Neural cell (in vitro differentiated cells): ENCODE measurements at regions not wholly inside any gene's neighbourhood (a gene's known extent, or its start where the extent isn't known, plus 50 kb on each side); places are given as distances from the start of the nearest gene placed in this dataset.

ENCODE experiments used
- H2AFZ ChIP-seq: fragments of 200-600, 300-800 bp; sonication (generic), shearing (Covaris generic); 2 replicates; pipeline ENCODE4 v1.6.0; 2014; ENCODE audit warnings: low read depth, mild to moderate bottlenecking, antibody characterized with exemption, low read length, moderate library complexity
- H3F3A ChIP-seq: fragments of 200-600 bp; shearing (Covaris generic); 2 replicates; pipeline ENCODE4 v1.6.1; 2016; ENCODE audit warnings: mild to moderate bottlenecking, moderate library complexity, mixed read lengths, antibody characterized with exemption, low read length; ENCODE audit not compliant: insufficient read depth, poor library complexity, severe bottlenecking
- H3K27ac ChIP-seq: fragments of 200-600, 300-800 bp; sonication (generic), shearing (Covaris generic); 2 replicates; pipeline ENCODE4 v1.5.1; 2014; ENCODE audit warnings: mild to moderate bottlenecking, low read length, moderate library complexity
- H3K27me3 ChIP-seq: fragments of 300-800, 200-600 bp; sonication (generic), shearing (Covaris generic); 2 replicates; pipeline ENCODE4 v1.6.0; 2014; ENCODE audit warnings: mild to moderate bottlenecking, low read depth, low read length, moderate library complexity; ENCODE audit not compliant: insufficient read depth
- H3K36me3 ChIP-seq: fragments of 300-800, 200-600 bp; sonication (generic), shearing (Covaris generic); 2 replicates; pipeline ENCODE4 v1.5.1; 2014; ENCODE audit warnings: mild to moderate bottlenecking, antibody characterized with exemption, low read length, moderate library complexity; ENCODE audit not compliant: insufficient read depth
- H3K4me2 ChIP-seq: fragments of 300-800, 200-600 bp; sonication (generic), shearing (Covaris generic); 2 replicates; pipeline ENCODE4 v1.6.0; 2014; ENCODE audit warnings: mild to moderate bottlenecking, low read length
- H3K4me3 ChIP-seq: fragments of 300-800, 200-600 bp; sonication (generic), shearing (Covaris generic); 2 replicates; pipeline ENCODE4 v1.5.1; 2014; ENCODE audit warnings: mild to moderate bottlenecking, low read length, moderate library complexity
- H3K79me2 ChIP-seq: fragments of 200-600 bp; shearing (Covaris generic); replicated peaks from 2 replicates; pipeline ENCODE4 v1.6.0; 2014; ENCODE audit warnings: mild to moderate bottlenecking, low read length, moderate library complexity; ENCODE audit not compliant: insufficient read depth
- H3K9ac ChIP-seq: fragments of 300-800, 200-600 bp; sonication (generic), shearing (Covaris generic); 2 replicates; pipeline ENCODE4 v1.6.1; 2016; ENCODE audit warnings: mild to moderate bottlenecking, low read length, mixed read lengths
- H3K9me2 ChIP-seq: fragments of 200-600 bp; shearing (Covaris generic); 2 replicates; pipeline ENCODE4 v1.6.1; 2016; ENCODE audit warnings: mild to moderate bottlenecking, low read length, mixed read lengths; ENCODE audit not compliant: insufficient read depth
- H3K9me3 ChIP-seq: fragments of 200-600, 300-800 bp; sonication (generic), shearing (Covaris generic); 2 replicates; pipeline ENCODE4 v1.6.1; 2016; ENCODE audit warnings: mild to moderate bottlenecking, mixed run types, low read length, moderate library complexity, mixed read lengths
- H4K20me1 ChIP-seq: fragments of 200-600 bp; shearing (Covaris generic); 2 replicates; pipeline ENCODE4 v1.6.1; 2016; ENCODE audit warnings: mild to moderate bottlenecking, mixed run types; ENCODE audit not compliant: insufficient read depth
- CTCF ChIP-seq: fragments of 450-650 bp; IDR thresholded peaks from 2 replicates; pipeline ENCODE4 v1.5.1; 2014; ENCODE audit warnings: antibody characterized with exemption, mild to moderate bottlenecking, moderate library complexity; ENCODE audit not compliant: poor library complexity, severe bottlenecking
- EP300 ChIP-seq: fragments of 450-650 bp; conservative IDR thresholded peaks from 2 replicates; pipeline ENCODE4 v1.6.1; 2014; ENCODE audit warnings: antibody characterized with exemption, mild to moderate bottlenecking, moderate library complexity; ENCODE audit not compliant: poor library complexity, severe bottlenecking
- EZH2 ChIP-seq: fragments of 200-600, 300-800 bp; shearing (Covaris generic), sonication (generic); IDR thresholded peaks from 2 replicates; pipeline ENCODE4 v1.6.1; 2014; ENCODE audit warnings: antibody characterized with exemption, low read length, borderline replicate concordance, mild to moderate bottlenecking; ENCODE audit not compliant: insufficient read depth, poor library complexity, severe bottlenecking
- MXI1 ChIP-seq: fragments of 450-650 bp; conservative IDR thresholded peaks from 2 replicates; pipeline ENCODE4 v1.6.1; 2014; ENCODE audit warnings: antibody characterized with exemption, mild to moderate bottlenecking; ENCODE audit not compliant: poor library complexity, severe bottlenecking
- POLR2AphosphoS5 ChIP-seq: IDR thresholded peaks from 2 replicates; pipeline ENCODE4 v1.6.1; 2012
- RAD21 ChIP-seq: fragments of 450-650 bp; conservative IDR thresholded peaks from 2 replicates; pipeline ENCODE4 v1.6.1; 2014; ENCODE audit warnings: antibody characterized with exemption, mild to moderate bottlenecking, moderate library complexity
- SMC3 ChIP-seq: fragments of 450-650 bp; conservative IDR thresholded peaks from 2 replicates; pipeline ENCODE4 v1.6.1; 2014; ENCODE audit warnings: antibody characterized with exemption, mild to moderate bottlenecking, moderate library complexity; ENCODE audit not compliant: poor library complexity
- TAF1 ChIP-seq: IDR thresholded peaks from 2 replicates; pipeline ENCODE4 v1.6.1; 2012; ENCODE audit warnings: low read depth
- TF ChIP-seq, protein P1 (sequence below): IDR thresholded peaks from 2 replicates; pipeline ENCODE4 v1.6.1; 2012; ENCODE audit warnings: borderline replicate concordance

- Histone ChIP-seq H4K20me1 (no peaks in the 10 kb centered on the region), H3K4me3 (no peak overlapping the region), H3K27ac (no peak overlapping the region), H3K27me3 (no peaks in the 10 kb centered on the region), H3F3A (no peaks in the 10 kb centered on the region), H3K9me3 (no peaks in the 10 kb centered on the region), H3K9ac (no peak overlapping the region), H3K9me2 (no peaks in the 10 kb centered on the region), H3K36me3 (no peaks in the 10 kb centered on the region), H3K79me2 (no peaks in the 10 kb centered on the region), H3K4me2 (no peak overlapping the region), H2AFZ (no peak overlapping the region)
- TF ChIP-seq SMC3 (no peak), EP300 (no peak), POLR2AphosphoS5 (no peak), CTCF (no peak), EZH2 (no peak), MXI1 (no peak), RAD21 (no peak), TAF1 (no peak)
- TF ChIP-seq, protein P1, sequence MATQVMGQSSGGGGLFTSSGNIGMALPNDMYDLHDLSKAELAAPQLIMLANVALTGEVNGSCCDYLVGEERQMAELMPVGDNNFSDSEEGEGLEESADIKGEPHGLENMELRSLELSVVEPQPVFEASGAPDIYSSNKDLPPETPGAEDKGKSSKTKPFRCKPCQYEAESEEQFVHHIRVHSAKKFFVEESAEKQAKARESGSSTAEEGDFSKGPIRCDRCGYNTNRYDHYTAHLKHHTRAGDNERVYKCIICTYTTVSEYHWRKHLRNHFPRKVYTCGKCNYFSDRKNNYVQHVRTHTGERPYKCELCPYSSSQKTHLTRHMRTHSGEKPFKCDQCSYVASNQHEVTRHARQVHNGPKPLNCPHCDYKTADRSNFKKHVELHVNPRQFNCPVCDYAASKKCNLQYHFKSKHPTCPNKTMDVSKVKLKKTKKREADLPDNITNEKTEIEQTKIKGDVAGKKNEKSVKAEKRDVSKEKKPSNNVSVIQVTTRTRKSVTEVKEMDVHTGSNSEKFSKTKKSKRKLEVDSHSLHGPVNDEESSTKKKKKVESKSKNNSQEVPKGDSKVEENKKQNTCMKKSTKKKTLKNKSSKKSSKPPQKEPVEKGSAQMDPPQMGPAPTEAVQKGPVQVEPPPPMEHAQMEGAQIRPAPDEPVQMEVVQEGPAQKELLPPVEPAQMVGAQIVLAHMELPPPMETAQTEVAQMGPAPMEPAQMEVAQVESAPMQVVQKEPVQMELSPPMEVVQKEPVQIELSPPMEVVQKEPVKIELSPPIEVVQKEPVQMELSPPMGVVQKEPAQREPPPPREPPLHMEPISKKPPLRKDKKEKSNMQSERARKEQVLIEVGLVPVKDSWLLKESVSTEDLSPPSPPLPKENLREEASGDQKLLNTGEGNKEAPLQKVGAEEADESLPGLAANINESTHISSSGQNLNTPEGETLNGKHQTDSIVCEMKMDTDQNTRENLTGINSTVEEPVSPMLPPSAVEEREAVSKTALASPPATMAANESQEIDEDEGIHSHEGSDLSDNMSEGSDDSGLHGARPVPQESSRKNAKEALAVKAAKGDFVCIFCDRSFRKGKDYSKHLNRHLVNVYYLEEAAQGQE: no peak
Observed at GRCh38 chr10:83527934-83528333, 611.4 kb upstream of the GHITM start.

DNA sequence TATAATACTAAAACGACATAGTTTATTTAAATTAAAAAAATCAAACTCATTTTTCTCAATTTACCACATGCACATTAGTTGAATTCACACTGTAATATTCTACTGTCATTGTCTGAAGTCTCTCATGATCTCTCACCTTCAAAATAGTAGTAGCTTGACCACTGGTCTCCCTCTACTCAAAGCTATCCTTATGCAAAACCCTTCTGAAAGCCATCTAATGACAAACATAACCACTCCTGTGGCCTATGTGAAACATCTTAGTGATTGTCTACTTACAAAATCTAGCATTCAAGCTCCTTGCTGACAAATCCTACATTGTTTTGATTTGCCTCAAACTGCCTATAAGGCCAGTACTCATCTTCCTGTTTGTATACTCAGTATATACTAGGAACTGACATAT lies 606.0 kb upstream of the GHITM start:
- no peaks in the 10 kb centered on the region for H4K20me1 ChIP-seq
- H3K9ac ChIP-seq: no peak overlapping the region
- no peaks in the 10 kb centered on the region for H3F3A ChIP-seq
- no peaks in the 10 kb centered on the region for H3K9me2 ChIP-seq
- no peak overlapping the region for H3K27ac ChIP-seq
- H3K27me3 ChIP-seq: no peaks in the 10 kb centered on the region
- H3K36me3 ChIP-seq: no peaks in the 10 kb centered on the region
- no peaks in the 10 kb centered on the region for H3K9me3 ChIP-seq
- no peak overlapping the region for H3K4me3 ChIP-seq
- H2AFZ ChIP-seq: no peak overlapping the region
- no peaks in the 10 kb centered on the region for H3K79me2 ChIP-seq
- TF ChIP-seq CTCF (no peak), POLR2AphosphoS5 (no peak), RAD21 (no peak), EP300 (no peak), SMC3 (no peak), EZH2 (no peak), TAF1 (no peak), MXI1 (no peak)
- TF ChIP-seq, protein P1: no peak
- H3K4me2 ChIP-seq: no peak overlapping the region
